ENCODE measurements at regions not wholly inside any gene's neighbourhood (a gene's known extent, or its start where the extent isn't known, plus 50 kb on each side); places are given as distances from the start of the nearest gene placed in this dataset.

DNA sequence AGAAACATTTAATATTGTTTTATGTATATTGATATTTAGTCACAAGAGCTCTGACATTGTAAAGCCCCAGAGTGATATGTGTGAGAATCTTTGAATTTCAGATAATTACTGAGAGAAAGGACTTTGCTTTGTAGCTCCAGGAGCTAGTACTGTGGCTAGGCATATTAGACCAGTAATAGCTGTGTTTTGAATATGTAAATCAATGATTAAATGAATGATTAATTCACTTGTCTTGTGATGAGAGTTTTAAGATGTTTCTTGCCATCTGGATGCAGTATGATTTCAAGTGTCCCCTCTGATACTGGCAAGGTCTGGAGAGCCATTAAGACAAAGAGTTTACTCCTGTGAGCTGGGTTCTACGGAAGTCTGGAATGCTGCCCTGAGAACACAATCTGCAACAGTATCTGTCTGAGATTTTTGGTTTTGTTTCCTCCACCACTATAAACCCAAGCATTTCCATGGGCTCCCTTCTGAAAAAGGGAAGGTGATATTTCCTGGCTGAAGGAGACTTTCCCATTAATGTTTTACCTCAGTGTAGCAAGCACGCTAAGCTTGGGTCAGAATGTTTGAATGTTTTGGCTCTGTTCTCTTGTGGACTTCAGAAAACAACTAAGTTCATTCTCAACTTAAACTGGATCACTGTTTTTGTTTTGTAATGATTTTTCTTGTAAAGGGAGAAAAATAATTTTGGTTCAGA, 61.3 kb upstream of the BICC1 start:
- Mint-ChIP-seq H3K36me3 (ENCODE audit: low read depth) (peaks cover 7% of the 10 kb centered on the region; the same call in 1 of the 3 replicates), H3K4me1 (no peaks in the 10 kb centered on the region), H3K9me3 (peaks cover 20% of the 10 kb centered on the region), H3K27me3 (ENCODE audit: insufficient read depth, low read depth, poor library complexity) (no peaks in the 10 kb centered on the region), H3K4me3 (no peak overlapping the region), H3K27ac (no peak overlapping the region)
- no peaks in the 10 kb centered on the region for H4K20me1 ChIP-seq (replicated peaks; ENCODE audit: insufficient read depth)
- H3K79me2 ChIP-seq (replicated peaks; ENCODE audit: insufficient read depth), result no peaks in the 10 kb centered on the region
- no peak for TF ChIP-seq ZNF462 (CRISPR knock-in tag; IDR thresholded peaks at IDR 0.05)
- no peak for TF ChIP-seq STAT1 (IDR thresholded peaks at IDR 0.05; ENCODE audit: unreplicated experiment)
- no peak for TF ChIP-seq EZH2phosphoT487 (IDR thresholded peaks at IDR 0.05; ENCODE audit: unreplicated experiment)
- TF ChIP-seq POLR2AphosphoS5 (IDR thresholded peaks at IDR 0.05; ENCODE audit: low read depth), result no peak
- no peak for TF ChIP-seq NANOG (IDR thresholded peaks at IDR 0.05; ENCODE audit: borderline replicate concordance)
- DNase-seq (ENCODE audit: low spot score) (no peak), ATAC-seq (no peak)
- H3K9me2 ChIP-seq (ENCODE audit: insufficient read depth), result no peaks in the 10 kb centered on the region
- no peaks in the 10 kb centered on the region for H3K27me3 ChIP-seq (ENCODE audit: insufficient read depth)
- H3K4me2 ChIP-seq, result no peak overlapping the region
- no peak overlapping the region for H2AFZ ChIP-seq
- H3K27ac ChIP-seq (ENCODE audit: low read depth), result no peak overlapping the region
- H3K36me3 ChIP-seq (ENCODE audit: insufficient read depth), result no peaks in the 10 kb centered on the region
- no peak overlapping the region for H3K4me3 ChIP-seq
- H3K4me1 ChIP-seq (ENCODE audit: insufficient read depth), result no peaks in the 10 kb centered on the region
- no peaks in the 10 kb centered on the region for H3F3A ChIP-seq (replicated peaks; ENCODE audit: low read depth)

DNA sequence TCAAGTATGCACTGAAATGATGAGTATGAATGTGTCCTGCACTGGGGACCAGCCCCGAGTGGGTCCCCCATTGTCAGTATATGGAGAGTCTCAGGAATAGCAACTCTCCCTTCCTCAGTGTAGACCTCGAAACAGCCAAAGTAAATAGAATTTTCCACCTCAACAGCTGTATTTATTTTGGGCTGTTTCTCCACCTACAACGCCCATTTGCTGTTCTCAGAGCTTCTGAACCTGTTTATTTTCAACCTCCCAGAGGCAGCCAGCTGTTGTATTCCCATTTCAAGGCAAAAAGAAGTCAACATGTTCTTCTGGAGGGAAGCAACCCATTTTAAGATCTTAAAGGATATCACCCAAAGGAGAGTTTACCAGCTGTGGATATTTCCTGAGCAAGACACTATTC, 59.6 kb upstream of the BICC1 start:
- no peak overlapping the region for H3K4me2 ChIP-seq
- ATAC-seq, result no peak
- H3K79me2 ChIP-seq (replicated peaks; ENCODE audit: insufficient read depth), result no peaks in the 10 kb centered on the region
- H3K9me3 Mint-ChIP-seq, result peaks cover 10% of the 10 kb centered on the region
- DNase-seq (ENCODE audit: low spot score), result no peak
- no peaks in the 10 kb centered on the region for H3K27me3 Mint-ChIP-seq (ENCODE audit: insufficient read depth, low read depth, poor library complexity)
- no peak overlapping the region for H2AFZ ChIP-seq
- 0 out of 3 replicates have a peak, but pooled peaks cover 4% of the 10 kb centered on the region for H3K36me3 Mint-ChIP-seq (ENCODE audit: low read depth)
- no peaks in the 10 kb centered on the region for H3K4me1 Mint-ChIP-seq
- H3K4me3 ChIP-seq, result no peak overlapping the region
- no peaks in the 10 kb centered on the region for H3K36me3 ChIP-seq (ENCODE audit: insufficient read depth)
- H3K9me2 ChIP-seq (ENCODE audit: insufficient read depth), result no peaks in the 10 kb centered on the region
- no peak overlapping the region for H3K27ac Mint-ChIP-seq
- no peak overlapping the region for H3K4me3 Mint-ChIP-seq
- no peaks in the 10 kb centered on the region for H4K20me1 ChIP-seq (replicated peaks; ENCODE audit: insufficient read depth)
- no peaks in the 10 kb centered on the region for H3K4me1 ChIP-seq (ENCODE audit: insufficient read depth)
- no peaks in the 10 kb centered on the region for H3K27me3 ChIP-seq (ENCODE audit: insufficient read depth)
- H3F3A ChIP-seq (replicated peaks; ENCODE audit: low read depth), result no peaks in the 10 kb centered on the region
- no peak overlapping the region for H3K27ac ChIP-seq (ENCODE audit: low read depth)
- TF ChIP-seq NANOG (IDR thresholded peaks at IDR 0.05; ENCODE audit: borderline replicate concordance) (no peak), EZH2phosphoT487 (IDR thresholded peaks at IDR 0.05; ENCODE audit: unreplicated experiment) (no peak), EZH2 (IDR thresholded peaks at IDR 0.05; ENCODE audit: low read depth, unreplicated experiment) (no peak), POLR2AphosphoS5 (IDR thresholded peaks at IDR 0.05; ENCODE audit: low read depth) (no peak), STAT1 (IDR thresholded peaks at IDR 0.05; ENCODE audit: unreplicated experiment) (no peak), CREB1 (CRISPR knock-in tag; IDR thresholded peaks at IDR 0.05; ENCODE audit: low read depth) (no peak)
- TF ChIP-seq, protein P1, sequence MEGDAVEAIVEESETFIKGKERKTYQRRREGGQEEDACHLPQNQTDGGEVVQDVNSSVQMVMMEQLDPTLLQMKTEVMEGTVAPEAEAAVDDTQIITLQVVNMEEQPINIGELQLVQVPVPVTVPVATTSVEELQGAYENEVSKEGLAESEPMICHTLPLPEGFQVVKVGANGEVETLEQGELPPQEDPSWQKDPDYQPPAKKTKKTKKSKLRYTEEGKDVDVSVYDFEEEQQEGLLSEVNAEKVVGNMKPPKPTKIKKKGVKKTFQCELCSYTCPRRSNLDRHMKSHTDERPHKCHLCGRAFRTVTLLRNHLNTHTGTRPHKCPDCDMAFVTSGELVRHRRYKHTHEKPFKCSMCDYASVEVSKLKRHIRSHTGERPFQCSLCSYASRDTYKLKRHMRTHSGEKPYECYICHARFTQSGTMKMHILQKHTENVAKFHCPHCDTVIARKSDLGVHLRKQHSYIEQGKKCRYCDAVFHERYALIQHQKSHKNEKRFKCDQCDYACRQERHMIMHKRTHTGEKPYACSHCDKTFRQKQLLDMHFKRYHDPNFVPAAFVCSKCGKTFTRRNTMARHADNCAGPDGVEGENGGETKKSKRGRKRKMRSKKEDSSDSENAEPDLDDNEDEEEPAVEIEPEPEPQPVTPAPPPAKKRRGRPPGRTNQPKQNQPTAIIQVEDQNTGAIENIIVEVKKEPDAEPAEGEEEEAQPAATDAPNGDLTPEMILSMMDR (conservative IDR thresholded peaks at IDR 0.05; ENCODE audit: low read depth in 2 of 2), result no peak

Data from GM23338 (cell line).